Activated naive CD8-positive, alpha-beta T cell (primary cell): ENCODE measurements at regions not wholly inside any gene's neighbourhood (a gene's known extent, or its start where the extent isn't known, plus 50 kb on each side); places are given as distances from the start of the nearest gene placed in this dataset.

Experiments used
- H3K27ac Mint-ChIP-seq: one replicate; pipeline ENCODE4 v1.8.0; 2021; ENCODE audit warnings: mixed read lengths
- H3K27me3 Mint-ChIP-seq: one replicate; pipeline ENCODE4 v1.8.0; 2021; ENCODE audit warnings: mixed read lengths
- H3K36me3 Mint-ChIP-seq: one replicate; pipeline ENCODE4 v1.8.0; 2021; ENCODE audit warnings: mixed read lengths
- H3K4me1 Mint-ChIP-seq: one replicate; pipeline ENCODE4 v1.8.0; 2021; ENCODE audit warnings: low read depth, mixed read lengths
- H3K4me3 Mint-ChIP-seq: one replicate; pipeline ENCODE4 v1.8.0; 2021; ENCODE audit warnings: mild to moderate bottlenecking, mixed read lengths
- H3K9me3 Mint-ChIP-seq: one replicate; pipeline ENCODE4 v1.8.0; 2021; ENCODE audit warnings: low read depth, mixed read lengths

DNA sequence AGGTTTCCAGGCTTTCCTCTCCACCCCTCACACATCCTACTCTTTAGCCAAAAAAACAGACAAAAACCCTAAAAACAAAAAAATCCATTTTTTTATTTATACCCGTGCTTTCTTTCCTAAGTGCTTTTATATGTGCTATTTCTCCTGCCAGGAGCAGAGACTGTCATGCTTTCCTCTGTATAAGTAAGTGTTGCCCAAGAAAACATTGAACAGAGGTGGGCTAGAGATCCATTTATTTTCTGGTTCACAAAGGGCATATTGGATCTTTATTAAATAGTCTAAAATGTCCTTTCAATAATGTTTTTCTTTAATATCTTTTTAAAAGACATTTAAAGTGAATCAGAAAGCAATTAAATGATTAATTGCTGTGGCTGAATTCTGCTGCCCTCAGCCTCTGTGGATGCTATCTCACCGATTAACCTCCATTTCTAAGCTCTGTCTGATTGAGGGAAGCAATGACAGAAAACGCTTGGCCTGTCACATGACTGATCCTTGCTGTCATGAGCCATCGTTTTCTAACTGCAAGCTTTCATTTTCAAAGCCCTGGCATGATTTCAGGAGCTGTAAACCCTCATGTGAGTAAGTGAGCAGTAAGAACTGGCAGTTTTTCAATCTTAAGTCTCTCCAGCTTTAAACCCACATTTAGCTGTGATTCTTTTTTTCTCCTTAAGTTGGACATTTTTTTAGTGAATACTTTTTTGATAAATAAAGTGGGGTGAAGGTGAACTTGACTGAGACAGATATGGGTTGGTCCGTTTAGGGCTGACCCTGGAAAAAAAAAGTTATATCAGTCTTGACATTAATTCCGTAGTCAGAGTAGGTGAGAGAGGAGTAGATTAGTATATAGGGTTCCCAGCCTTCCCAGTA lies 180.7 kb upstream of the PGRMC2 start:
- no peak overlapping the region for H3K27ac Mint-ChIP-seq
- H3K36me3 Mint-ChIP-seq: peaks cover 2% of the 10 kb centered on the region
- H3K27me3 Mint-ChIP-seq: no peaks in the 10 kb centered on the region
- H3K4me1 Mint-ChIP-seq: no peaks in the 10 kb centered on the region
- no peak overlapping the region for H3K4me3 Mint-ChIP-seq
- H3K9me3 Mint-ChIP-seq: no peaks in the 10 kb centered on the region

DNA sequence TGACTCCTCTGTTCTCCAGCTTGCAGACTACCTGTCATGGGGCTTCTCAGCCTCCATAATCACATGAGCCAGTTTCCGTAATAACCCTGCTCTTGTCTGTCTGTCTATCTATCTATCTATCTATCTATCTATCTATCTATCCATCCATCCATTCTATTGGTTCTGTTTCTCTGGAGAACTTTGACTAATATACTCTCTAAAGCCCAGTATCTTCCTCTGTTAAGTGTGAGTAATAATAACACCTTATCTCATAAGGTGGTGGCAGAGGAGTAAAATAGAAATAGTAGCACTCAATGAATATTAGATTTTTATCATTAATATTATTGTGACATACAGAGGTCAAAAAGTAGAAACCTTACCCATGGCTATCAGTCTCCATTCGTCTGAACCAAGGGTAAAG lies 177.9 kb upstream of the PGRMC2 start:
- Mint-ChIP-seq H3K9me3 (no peaks in the 10 kb centered on the region), H3K27ac (no peak overlapping the region), H3K27me3 (no peaks in the 10 kb centered on the region), H3K36me3 (no peaks in the 10 kb centered on the region), H3K4me3 (no peak overlapping the region), H3K4me1 (no peaks in the 10 kb centered on the region)

DNA sequence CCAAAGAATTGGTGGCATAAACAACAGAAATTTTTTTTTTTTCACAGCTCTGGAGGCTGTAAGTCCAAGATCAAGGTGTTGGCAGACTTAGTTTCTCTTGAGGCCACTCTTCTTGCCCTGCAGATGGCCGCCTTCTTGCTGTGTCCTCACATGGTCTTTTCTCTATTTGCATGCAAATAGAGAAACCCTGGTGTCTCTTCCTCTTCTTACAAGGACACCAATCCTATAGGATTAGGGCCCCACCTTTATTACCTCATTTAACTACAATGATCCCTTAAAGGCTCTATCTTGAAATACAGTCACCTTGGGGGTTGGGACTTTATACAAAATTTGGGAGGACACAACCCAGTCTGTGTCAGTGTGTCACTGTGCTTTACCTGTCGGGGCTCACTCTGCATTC lies 175.4 kb upstream of the PGRMC2 start:
- no peaks in the 10 kb centered on the region for H3K36me3 Mint-ChIP-seq
- no peak overlapping the region for H3K27ac Mint-ChIP-seq
- no peaks in the 10 kb centered on the region for H3K4me1 Mint-ChIP-seq
- no peaks in the 10 kb centered on the region for H3K27me3 Mint-ChIP-seq
- H3K4me3 Mint-ChIP-seq: no peak overlapping the region
- H3K9me3 Mint-ChIP-seq: no peaks in the 10 kb centered on the region

DNA sequence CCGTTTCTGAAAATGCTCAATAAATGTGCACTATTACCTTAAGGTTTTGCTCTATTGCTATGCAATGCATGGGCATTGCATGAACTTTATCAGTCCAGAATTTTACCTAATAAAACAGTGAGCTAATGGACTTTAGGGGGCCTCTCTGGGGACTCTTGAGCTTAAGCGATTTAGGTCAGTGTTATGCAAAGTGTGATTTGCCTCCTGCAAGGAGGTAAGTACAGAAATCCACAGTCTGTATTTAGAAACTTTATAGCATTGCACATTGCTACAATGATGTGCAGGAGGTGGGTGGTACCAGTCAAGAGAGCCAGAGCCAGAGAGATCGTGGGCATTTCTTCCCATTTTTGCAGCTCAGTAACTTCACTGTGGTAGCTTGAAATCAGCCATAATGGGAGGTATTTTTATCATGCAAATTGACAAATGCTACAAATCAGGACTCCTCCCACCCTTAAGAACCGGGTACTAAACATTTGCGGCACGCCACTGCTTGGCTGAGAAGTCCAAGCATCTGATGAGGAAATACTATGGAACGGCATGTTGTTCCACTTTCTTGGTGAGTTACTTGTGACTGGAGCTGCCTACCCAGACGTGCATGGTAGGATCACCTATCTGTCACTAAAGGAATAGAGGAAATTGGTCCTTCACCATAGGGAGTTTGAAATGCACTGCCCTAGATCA lies 174.6 kb upstream of the PGRMC2 start:
- Mint-ChIP-seq H3K4me3 (no peak overlapping the region), H3K27ac (no peak overlapping the region), H3K9me3 (no peaks in the 10 kb centered on the region), H3K4me1 (no peaks in the 10 kb centered on the region), H3K27me3 (no peaks in the 10 kb centered on the region), H3K36me3 (no peaks in the 10 kb centered on the region)

DNA sequence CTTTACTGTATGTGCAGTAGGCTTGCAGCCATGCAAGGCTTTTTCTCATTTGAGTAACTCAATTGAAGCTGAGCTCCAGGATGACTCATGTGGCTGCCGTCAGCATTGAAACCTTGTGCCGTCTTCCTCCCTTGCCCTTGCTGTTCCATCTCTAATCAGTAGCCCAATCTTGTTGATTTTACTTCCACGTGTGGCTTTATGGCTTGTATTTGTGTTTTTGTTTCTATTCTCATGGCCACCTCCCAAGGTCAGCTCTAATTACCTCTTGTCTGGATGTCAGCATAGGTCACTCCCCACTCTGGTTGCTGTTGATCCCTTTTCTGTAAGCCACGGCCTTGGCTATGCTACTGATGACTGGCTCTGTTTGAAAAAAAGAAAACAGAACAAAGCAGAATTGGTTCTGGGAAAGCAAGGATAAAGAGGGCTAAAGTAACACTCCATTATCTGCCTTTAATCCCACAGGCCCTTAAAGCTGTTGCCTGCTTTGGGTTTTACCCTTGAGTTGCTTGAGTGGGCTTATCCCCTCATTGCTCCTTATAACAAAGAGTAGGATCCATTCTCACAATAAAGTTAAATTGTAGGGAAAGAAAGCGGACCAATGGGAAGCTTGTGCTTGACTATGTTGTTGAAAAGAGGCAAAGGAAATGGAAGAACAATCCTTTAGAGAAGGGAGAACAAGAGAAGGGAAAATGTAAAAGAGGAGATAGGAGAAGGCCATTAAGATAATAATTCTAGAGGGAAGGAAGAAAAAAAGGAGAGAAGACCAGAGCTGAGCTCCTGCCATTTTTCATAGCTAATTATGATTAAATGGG lies 173.9 kb upstream of the PGRMC2 start:
- no peak overlapping the region for H3K27ac Mint-ChIP-seq
- no peaks in the 10 kb centered on the region for H3K4me1 Mint-ChIP-seq
- H3K36me3 Mint-ChIP-seq: no peaks in the 10 kb centered on the region
- no peaks in the 10 kb centered on the region for H3K27me3 Mint-ChIP-seq
- no peaks in the 10 kb centered on the region for H3K9me3 Mint-ChIP-seq
- no peak overlapping the region for H3K4me3 Mint-ChIP-seq

DNA sequence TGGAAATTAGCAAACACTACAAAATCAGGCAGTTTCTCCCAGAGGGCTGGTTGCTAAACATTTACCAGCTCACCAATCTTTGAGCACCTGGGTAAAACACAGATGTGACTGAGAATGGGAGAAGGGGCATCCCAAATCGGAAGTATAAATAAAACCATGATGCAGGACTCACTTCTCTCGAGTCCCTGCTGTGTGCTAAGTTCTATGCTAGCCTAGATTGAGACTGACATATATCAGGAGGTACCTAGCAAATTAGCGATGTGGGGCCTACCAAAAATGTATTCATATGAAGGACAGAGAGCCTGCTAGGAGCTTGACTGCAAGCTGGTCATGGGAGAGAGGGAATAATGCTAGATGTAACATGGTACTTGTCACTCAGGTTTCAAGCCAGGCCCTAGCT lies 171.9 kb upstream of the PGRMC2 start:
- Mint-ChIP-seq H3K36me3 (no peaks in the 10 kb centered on the region), H3K4me1 (peaks cover under 1% of the 10 kb centered on the region), H3K27me3 (no peaks in the 10 kb centered on the region), H3K4me3 (no peak overlapping the region), H3K9me3 (no peaks in the 10 kb centered on the region), H3K27ac (no peak overlapping the region)

DNA sequence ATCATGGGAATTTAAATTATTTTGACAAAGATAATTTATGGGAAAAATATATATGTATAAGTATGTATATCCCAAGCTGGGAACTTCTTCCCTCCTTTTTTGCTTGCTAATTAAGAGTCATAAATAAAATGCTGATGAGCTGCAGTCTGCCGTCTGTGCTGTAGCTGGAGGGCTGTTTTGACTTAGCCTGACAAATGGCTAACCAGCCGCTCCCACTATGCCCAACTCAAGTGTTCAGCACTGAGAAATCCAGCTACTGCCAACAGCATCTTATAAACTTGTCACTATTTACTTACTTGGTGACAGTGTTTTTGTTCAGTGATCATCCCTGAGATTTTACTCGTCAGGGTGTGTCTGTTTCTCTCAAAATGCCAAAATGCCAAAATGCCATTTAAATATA lies 171.2 kb upstream of the PGRMC2 start:
- Mint-ChIP-seq H3K27ac (no peak overlapping the region), H3K9me3 (no peaks in the 10 kb centered on the region), H3K36me3 (no peaks in the 10 kb centered on the region), H3K4me3 (no peak overlapping the region), H3K4me1 (peaks cover 6% of the 10 kb centered on the region), H3K27me3 (no peaks in the 10 kb centered on the region)

DNA sequence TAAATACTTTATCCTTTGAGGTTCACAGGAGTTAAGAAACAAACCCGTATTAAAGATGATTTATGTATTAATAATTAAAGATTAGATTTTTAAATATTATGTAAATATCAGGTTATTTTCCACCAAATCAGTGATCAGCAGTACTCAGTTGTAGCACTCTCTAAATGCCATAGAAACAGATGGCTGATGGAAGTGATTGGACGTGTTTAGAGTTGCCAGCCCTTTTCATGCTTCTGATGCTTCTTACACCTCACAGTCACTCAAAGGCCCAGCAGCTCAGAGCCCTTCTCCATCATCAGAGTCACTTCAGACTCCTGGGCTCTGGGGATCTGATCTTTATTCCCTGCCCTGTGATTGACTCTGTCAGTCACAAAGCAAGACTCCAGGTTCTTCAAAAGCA lies 170.1 kb upstream of the PGRMC2 start:
- no peak overlapping the region for H3K4me3 Mint-ChIP-seq
- no peaks in the 10 kb centered on the region for H3K27me3 Mint-ChIP-seq
- H3K36me3 Mint-ChIP-seq: no peaks in the 10 kb centered on the region
- H3K4me1 Mint-ChIP-seq: peaks cover 7% of the 10 kb centered on the region
- no peak overlapping the region for H3K27ac Mint-ChIP-seq
- H3K9me3 Mint-ChIP-seq: no peaks in the 10 kb centered on the region

DNA sequence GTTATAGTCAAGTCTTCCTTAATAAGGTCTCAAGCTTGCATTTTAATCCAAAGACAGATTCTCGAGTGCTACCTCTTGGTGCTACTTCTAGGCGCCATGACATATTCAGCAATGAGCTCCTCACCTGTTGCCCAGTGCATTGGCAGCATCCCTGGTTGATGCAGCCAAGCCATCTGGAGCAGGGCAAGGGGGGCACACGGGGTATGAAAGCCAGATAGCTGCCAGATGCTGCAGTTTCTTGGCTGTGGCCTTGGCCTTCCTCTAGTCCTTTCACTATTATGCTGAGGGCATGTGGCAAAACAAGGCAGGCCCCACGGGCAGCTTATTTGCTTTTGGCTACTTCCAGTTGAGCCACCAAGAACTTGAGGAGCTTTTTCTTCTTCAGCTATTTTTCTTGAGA lies 168.6 kb upstream of the PGRMC2 start:
- H3K27ac Mint-ChIP-seq: no peak overlapping the region
- H3K36me3 Mint-ChIP-seq: no peaks in the 10 kb centered on the region
- no peaks in the 10 kb centered on the region for H3K27me3 Mint-ChIP-seq
- H3K9me3 Mint-ChIP-seq: no peaks in the 10 kb centered on the region
- peaks cover 7% of the 10 kb centered on the region for H3K4me1 Mint-ChIP-seq
- H3K4me3 Mint-ChIP-seq: no peak overlapping the region

DNA sequence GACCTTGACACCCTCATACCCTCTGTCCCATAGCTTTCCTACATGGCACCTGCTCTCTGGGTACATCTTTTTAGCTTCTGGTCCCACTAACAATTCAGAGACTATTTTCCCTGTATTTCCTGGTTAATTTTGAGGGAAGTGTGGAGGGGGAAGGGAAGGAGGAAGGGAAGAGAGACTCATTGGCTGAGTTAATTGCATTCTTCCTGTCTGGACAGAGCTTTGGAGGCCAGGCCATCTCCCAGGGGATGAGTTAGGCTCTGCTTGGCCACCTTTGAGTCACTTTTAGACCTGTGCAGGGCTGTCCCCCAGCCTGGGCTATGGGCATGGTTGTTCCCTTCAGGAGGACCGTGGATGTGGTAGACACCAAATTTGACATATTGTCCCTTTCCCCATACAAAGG lies 167.9 kb upstream of the PGRMC2 start:
- Mint-ChIP-seq H3K27me3 (no peaks in the 10 kb centered on the region), H3K27ac (no peak overlapping the region), H3K4me1 (peaks cover 7% of the 10 kb centered on the region), H3K9me3 (no peaks in the 10 kb centered on the region), H3K36me3 (no peaks in the 10 kb centered on the region), H3K4me3 (no peak overlapping the region)

DNA sequence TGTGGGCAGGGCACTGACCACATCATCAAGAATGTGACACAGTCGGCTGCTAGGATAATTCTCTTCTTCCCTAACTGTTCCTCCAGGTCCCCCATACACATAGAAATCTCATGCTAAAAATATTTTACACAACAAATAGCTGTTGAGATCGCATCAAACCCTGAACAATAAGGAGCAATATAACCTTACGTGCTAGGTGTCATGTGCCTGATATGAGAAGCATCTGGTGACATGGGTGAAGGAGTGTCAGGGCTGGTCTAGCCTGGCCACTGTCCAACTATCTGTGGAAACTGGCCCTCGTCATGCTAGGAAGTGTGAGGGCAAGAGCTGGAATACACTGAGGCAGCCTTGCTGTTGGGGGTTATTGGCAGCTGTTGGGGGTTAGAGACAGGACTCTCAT lies 167.3 kb upstream of the PGRMC2 start:
- Mint-ChIP-seq H3K27me3 (no peaks in the 10 kb centered on the region), H3K27ac (no peak overlapping the region), H3K4me1 (peaks cover 7% of the 10 kb centered on the region)

DNA sequence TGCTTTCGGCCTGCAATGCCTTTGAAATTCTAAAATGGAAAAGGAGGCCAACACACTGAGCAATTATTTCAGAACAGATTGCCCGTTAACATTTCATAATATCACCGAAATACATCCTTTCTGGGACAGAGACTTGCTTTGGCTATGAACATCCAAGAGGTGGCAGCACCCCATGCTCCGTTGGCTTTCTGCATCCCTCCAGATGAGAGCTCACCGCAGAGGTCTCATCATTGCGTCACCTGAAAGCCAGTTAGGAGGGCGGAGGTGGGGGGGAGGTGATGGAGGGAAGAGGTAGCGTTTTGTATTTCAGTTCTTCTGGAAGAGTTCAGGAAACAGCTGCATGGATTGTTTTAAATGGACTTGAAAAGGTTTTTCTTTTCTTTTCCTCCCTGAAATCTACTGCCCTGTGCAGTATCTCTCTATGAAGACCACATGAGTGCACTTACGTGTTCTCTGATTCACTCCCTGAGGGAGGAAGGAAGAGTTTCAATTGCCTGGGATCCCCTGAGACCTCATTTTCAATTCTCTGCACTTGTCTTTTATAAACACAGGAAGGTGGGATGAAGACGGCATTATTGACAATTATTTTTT lies 166.8 kb upstream of the PGRMC2 start:
- Mint-ChIP-seq H3K36me3 (no peaks in the 10 kb centered on the region), H3K4me3 (no peak overlapping the region), H3K4me1 (peaks cover 7% of the 10 kb centered on the region), H3K27ac (no peak overlapping the region), H3K9me3 (no peaks in the 10 kb centered on the region), H3K27me3 (no peaks in the 10 kb centered on the region)

More for the DNA sequence above, 167.3 kb upstream of the PGRMC2 start:
- Mint-ChIP-seq H3K9me3 (no peaks in the 10 kb centered on the region), H3K36me3 (no peaks in the 10 kb centered on the region), H3K4me3 (no peak overlapping the region)

DNA sequence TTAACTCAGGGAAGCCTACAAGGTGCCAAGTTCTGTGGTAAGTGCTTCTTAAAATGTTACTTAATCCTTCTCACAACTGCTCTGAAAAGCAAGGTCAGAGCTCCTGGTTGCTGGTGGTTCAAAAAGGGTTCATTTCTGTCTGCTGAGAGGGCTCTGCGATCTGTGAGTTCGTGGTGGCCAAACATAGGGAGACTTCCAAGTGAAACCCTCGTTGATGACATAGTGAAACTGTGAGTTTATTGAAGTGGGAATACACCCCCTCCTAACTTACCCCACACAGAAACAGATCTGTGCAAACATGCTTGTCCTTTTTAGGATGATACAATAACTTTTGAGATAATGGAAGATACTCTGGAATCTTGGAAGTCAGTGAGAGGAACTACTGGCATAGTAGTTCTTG lies 164.8 kb upstream of the PGRMC2 start:
- H3K9me3 Mint-ChIP-seq: no peaks in the 10 kb centered on the region

DNA sequence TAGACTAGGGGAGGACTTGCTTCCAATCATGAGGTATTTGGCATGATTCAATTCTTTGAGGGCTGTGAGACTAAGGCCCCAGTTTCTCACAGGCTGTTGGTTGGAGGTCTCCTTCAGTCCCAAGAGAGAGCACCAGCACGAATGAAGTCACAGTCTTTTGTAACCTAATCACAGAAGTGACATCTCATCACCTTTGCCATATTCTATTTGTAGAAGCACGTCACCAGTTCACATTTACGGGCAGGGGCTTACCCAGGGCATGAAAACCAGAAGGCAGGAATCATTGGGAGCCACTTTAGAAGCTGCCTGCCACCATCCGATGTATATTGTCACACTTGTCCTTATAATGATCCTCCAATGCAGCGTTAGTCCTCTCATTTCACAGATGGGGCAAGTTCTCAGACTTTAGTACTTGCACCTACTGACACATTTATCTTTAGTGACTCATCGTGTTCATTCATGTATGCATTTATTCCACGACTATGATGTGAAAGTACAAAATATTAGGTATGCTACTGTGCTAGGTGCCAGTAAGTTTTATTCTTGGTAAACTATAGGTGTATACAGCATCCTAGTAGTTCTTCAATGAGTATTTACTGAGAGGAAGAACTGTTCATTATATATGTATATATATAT lies 163.8 kb upstream of the PGRMC2 start:
- H3K4me1 Mint-ChIP-seq: peaks cover 7% of the 10 kb centered on the region
- no peak overlapping the region for H3K27ac Mint-ChIP-seq
- no peaks in the 10 kb centered on the region for H3K36me3 Mint-ChIP-seq
- H3K4me3 Mint-ChIP-seq: no peak overlapping the region
- H3K27me3 Mint-ChIP-seq: no peaks in the 10 kb centered on the region
- H3K9me3 Mint-ChIP-seq: no peaks in the 10 kb centered on the region

More for the DNA sequence above, 164.8 kb upstream of the PGRMC2 start:
- H3K27ac Mint-ChIP-seq: no peak overlapping the region
- peaks cover 7% of the 10 kb centered on the region for H3K4me1 Mint-ChIP-seq
- no peak overlapping the region for H3K4me3 Mint-ChIP-seq
- no peaks in the 10 kb centered on the region for H3K36me3 Mint-ChIP-seq
- H3K27me3 Mint-ChIP-seq: no peaks in the 10 kb centered on the region
